ENCODE measurements at regions not wholly inside any gene's neighbourhood (a gene's known extent, or its start where the extent isn't known, plus 50 kb on each side); places are given as distances from the start of the nearest gene placed in this dataset.

DNA sequence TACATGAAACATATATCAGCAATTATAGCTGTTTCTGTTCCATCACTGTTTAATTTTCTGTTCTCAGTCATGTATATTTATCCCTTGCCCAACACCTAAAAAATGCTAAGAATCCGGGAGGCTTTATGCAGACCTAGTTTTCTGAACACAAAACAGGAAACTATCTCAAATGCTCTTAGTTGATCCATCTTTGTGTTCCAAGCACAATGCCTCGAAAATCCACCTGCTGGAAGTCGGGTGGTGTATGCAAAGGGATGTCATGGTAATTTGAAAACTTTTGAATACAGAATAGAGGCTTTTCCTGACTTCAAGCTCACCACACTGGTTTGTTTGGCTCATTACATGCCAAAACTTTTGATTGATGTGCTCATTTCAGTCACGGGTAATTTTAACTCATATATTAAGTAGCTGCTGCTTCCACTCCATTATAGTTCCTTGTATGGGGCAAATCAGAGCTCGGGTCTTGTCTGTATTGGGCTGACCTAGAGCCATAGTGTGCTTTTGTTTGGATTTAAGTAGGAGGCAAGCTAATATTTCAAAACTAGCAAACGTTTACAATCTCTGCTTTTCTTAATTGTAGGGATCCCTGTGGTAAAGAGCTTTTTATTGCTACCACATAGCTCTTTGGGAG, 646.5 kb upstream of the EPHA7 start:
- H3K9me3 ChIP-seq: no peaks in the 10 kb centered on the region
- no peak overlapping the region for H3K4me3 ChIP-seq (ENCODE audit: low read depth, low read length)
- TF ChIP-seq CTCF (IDR thresholded peaks at IDR 0.05; ENCODE audit: low read depth, low read length): no peak
- H3K36me3 ChIP-seq: no peaks in the 10 kb centered on the region
- no peaks in the 10 kb centered on the region for H3K27me3 ChIP-seq
- DNase-seq: no peak
- H3K4me1 ChIP-seq: no peaks in the 10 kb centered on the region

GRCh38 chr6:94052749-94053148, 633.4 kb upstream of the EPHA7 start:
- DNase-seq: no peak
- no peaks in the 10 kb centered on the region for H3K36me3 ChIP-seq
- no peaks in the 10 kb centered on the region for H3K27me3 ChIP-seq
- no peak overlapping the region for H3K4me3 ChIP-seq (ENCODE audit: low read depth, low read length)
- no peaks in the 10 kb centered on the region for H3K4me1 ChIP-seq
- H3K9me3 ChIP-seq: no peaks in the 10 kb centered on the region
- TF ChIP-seq CTCF (IDR thresholded peaks at IDR 0.05; ENCODE audit: low read depth, low read length): no peak

DNA sequence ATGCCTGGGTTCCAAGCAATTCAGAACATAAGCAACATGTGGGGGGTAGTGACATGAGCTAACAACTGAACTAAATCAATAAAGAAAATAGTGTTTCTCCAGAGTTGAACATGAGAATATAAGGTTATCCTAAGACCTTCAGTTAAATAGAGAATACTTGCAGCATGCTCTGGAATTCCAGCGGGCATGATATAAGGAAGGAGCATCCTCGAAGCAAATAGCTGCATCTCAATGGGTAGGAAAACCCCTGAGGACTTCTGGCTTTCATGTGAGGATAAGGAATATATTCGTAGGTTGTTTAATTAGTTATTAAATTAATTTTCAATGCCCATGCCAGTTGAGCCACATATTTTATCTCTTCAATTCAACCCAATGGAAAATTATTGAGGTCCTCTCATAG, 631.2 kb upstream of the EPHA7 start:
- Histone ChIP-seq H3K4me1 (no peaks in the 10 kb centered on the region), H3K36me3 (no peaks in the 10 kb centered on the region), H3K27me3 (no peaks in the 10 kb centered on the region)

GRCh38 chr6:94049001-94049400, 629.6 kb upstream of the EPHA7 start:
- no peak for DNase-seq
- no peak overlapping the region for H3K4me3 ChIP-seq (ENCODE audit: low read depth, low read length)
- no peaks in the 10 kb centered on the region for H3K36me3 ChIP-seq
- TF ChIP-seq CTCF (IDR thresholded peaks at IDR 0.05; ENCODE audit: low read depth, low read length): no peak
- H3K4me1 ChIP-seq: no peaks in the 10 kb centered on the region
- no peaks in the 10 kb centered on the region for H3K27me3 ChIP-seq
- no peaks in the 10 kb centered on the region for H3K9me3 ChIP-seq

More for the DNA sequence above, 631.2 kb upstream of the EPHA7 start:
- no peak for TF ChIP-seq CTCF (IDR thresholded peaks at IDR 0.05; ENCODE audit: low read depth, low read length)
- no peak for DNase-seq
- Histone ChIP-seq H3K9me3 (no peaks in the 10 kb centered on the region), H3K4me3 (ENCODE audit: low read depth, low read length) (no peak overlapping the region)

DNA sequence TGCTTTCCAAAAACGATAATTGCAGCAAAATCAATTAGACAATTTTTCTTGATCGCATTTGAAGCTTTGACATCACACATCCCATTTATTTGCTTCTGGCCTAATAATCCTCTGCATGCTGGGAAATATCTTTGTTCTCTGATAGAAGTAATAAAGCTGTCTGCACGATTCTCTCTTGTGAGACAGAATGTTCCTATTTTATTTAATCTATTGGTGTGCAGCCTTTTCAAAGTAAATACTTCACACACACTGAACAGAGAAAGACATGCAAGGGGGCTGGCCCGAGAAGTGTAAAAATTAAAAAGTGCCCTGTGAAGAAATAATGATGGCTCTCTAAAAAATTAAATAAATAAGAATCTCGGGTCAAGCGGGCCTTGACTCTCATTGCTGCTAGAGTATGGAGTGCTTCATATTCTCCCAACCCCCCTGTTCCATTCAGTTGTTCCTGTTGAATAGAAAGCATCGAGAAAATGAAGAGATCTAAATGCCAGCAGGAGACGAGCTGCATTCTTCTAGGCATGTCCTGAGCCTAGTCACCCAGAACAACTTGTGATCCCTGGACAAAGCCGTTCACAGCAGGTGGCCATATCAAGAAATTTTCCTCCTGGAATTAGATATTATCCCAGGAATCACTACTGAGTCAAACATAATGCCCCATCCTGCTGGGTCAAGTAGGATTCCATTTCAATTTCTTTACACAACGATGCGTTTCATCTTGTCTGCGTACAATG, 625.9 kb upstream of the EPHA7 start:
- H3K4me1 ChIP-seq: no peaks in the 10 kb centered on the region
- H3K4me3 ChIP-seq (ENCODE audit: low read depth, low read length): no peak overlapping the region
- no peaks in the 10 kb centered on the region for H3K9me3 ChIP-seq
- DNase-seq: no peak
- no peak for TF ChIP-seq CTCF (IDR thresholded peaks at IDR 0.05; ENCODE audit: low read depth, low read length)
- H3K36me3 ChIP-seq: no peaks in the 10 kb centered on the region
- no peaks in the 10 kb centered on the region for H3K27me3 ChIP-seq

Data from BE2C (cell line).